GM19351 (cell line): ENCODE measurements at regions not wholly inside any gene's neighbourhood (a gene's known extent, or its start where the extent isn't known, plus 50 kb on each side); places are given as distances from the start of the nearest gene placed in this dataset.

Experiments
- ATAC-seq: cut with Tn5 transposase; IDR thresholded peaks from one replicate; pipeline ENCODE4 v1.9.1; 2021; ENCODE audit warnings: mild to moderate bottlenecking, moderate library complexity; ENCODE audit not compliant: unreplicated experiment

DNA sequence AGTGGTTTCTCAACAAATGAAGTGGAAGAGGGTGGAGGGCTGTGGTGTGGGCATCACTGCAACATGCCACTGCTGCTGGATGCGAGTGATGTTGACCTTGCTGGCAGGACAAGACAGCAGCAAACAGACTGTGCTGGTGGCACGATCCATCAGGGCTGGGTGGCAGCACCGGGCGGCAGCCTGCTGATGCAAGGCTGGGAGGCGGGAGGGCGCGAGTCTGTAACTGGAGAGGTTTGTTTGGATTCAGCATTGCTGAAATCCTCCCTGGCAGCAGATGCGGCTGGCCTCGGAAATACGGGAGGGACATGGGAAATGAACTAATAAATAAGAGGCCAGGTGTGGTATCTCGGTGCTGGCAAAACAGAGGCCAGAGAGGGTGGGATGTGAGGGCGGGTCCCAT is 224.2 kb downstream of the ENGASE start:
- no peak for ATAC-seq

DNA sequence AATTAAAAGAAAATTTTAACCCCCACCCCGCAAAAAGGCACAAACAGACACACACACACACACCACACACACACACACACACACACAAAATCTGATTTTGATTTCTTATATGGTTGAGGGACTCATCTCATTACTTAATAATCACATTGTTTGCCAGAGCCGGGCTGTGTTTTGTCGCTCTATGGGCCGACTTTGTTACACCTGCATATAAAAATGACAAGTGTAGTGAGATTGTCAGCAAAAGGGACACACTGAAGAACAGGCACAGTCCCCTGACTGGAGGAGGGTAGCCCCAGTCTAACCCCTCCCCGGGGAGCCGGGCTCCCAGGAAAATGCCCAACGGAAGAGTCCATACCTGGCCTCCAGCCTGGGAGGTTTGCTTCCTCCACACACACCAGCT is 221.6 kb downstream of the ENGASE start:
- ATAC-seq = no peak

DNA sequence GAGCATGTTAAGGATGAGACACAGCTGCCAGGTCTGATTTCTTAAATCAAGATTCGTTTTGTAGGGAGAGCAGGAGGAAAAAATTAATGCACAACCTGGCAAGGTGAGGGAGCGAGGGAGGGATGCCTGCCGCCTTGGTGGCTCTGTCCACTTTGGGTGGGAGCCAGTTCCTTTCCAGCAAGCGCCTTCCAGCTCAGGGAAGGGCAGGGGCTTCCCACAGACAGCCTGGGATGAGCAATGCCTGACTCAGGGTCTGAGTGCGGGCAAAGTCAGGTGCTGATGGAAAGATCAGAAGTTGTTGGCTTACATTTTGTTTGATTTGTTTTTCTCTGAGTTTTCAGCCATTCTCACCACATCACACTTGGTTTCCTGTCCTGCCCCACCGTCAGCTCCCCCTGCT is 220.7 kb downstream of the ENGASE start:
- ATAC-seq = no peak

DNA sequence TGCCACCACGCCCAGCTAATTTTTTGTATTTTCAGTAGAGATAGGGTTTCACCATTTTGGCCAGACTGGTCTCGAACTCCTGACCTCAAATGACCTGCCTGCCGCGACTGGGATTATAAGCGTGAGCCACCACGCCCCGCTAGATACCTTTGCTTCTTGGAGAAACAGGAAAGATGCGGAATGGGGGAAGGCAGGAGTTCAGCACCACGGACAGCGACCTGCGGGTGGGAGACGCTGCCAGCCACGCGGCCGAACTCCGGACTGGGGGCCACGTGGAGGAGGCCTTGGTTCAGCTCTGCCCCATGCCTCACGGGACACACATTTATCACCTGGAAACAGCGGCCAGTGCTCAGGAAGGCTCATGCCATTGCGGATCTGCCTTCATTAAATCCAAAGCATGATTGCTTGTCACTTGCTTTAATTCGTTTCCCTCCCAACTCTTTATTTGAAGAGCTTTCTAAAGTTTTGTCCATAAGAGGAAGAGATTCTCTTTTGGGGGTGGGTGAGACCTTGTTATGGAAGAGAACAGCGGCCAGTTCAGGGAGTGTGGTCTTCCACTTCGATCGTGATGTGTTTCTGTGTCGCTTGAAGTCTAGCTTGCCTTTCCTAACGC is 219.9 kb downstream of the ENGASE start:
- ATAC-seq = no peak

DNA sequence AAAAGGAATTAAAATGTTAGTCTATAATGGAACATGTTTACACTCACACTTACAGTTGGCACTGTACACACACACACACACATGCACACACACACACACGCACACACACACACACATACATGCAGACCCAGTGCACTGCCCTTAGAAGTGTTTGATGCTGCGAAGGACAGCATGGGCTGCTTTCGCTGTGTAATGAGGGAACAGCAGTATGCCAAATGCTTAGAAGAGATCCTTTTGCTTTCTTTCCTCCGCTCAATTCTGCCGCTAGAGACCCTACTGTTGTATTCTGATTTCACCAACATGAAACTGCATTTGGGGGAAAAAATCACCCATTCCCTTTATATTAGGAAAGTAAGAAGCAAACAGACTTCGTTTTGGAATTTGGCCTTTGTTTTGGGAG is 217.9 kb downstream of the ENGASE start:
- ATAC-seq = no peak

DNA sequence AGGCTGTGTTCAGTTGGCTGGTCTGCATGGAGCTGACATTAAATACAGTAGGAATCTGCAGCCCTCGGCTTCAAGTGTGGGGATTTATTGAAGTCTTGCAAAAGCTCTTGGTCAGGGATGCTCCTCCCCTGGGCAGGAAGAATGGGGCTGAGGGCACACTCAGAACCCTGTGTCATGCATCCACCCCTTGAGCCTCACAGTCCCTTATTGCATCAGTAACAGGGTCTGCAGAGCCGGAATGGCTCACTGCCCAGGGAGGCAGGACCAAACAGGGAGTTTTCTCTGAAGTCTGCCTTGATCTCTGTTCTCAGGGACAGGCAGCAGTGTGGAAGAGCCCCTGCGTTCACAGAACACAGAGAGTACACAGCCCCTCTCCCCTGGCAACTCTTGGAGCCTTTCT is 216.8 kb downstream of the ENGASE start:
- ATAC-seq = no peak

DNA sequence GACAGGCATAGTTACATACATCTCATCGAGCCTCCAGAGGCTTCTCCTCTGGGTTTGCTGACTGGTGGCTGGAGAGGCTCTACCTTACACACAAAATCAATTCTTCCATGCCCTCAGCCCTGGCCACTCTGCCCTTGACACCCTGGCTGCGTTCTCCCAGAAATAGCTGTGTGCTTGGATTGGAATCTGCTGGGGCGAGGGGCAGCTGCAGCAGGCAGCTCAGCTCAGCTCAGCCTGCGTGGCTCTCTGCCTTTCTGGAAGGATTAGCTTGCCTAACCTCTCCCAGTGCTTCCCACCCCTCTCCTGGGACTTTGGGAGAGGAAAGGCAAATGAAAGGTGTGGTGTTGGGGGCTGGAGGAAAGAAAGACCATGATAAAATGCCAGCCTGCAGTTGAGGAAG is 216.1 kb downstream of the ENGASE start:
- no peak for ATAC-seq

DNA sequence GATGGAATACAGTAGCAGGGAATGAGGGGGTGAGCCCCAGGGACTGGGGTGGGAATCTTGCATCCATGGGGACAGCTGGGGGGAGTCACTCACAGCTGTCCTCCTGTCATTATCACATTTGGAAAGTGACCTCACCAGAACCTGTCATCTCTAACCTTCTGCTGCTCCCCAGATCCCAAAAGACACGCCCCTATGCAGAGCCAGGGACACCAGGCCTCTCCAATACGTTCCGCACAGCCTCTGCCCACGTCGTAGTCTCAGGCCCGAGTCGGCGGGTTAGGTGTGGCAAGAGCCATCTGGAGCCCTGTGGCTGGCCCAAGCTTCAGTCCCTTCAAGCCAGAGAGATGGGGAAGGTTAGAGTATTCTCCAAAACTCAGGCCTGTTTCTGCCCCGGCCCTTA is 214.3 kb downstream of the ENGASE start:
- ATAC-seq = no peak

DNA sequence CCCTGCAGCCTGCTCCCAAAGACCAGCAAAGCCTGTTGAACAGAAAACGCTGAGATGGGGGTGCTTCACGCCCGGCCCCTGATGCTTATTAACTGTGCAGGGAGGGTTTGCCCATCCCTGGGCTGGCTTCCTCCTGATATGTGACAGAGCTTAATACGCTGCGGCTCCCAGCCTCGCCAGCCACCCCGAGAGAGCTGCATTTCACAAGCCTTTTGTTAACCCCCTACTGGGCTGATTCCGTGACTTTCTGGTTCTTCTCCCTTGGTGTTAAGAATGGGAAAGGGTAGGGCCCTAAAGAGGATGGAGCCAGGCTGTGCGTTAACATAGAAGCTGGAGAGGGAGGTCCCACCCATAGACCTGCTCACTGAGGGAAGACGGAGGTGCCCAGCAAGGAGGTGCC is 211.8 kb downstream of the ENGASE start:
- ATAC-seq = no peak

DNA sequence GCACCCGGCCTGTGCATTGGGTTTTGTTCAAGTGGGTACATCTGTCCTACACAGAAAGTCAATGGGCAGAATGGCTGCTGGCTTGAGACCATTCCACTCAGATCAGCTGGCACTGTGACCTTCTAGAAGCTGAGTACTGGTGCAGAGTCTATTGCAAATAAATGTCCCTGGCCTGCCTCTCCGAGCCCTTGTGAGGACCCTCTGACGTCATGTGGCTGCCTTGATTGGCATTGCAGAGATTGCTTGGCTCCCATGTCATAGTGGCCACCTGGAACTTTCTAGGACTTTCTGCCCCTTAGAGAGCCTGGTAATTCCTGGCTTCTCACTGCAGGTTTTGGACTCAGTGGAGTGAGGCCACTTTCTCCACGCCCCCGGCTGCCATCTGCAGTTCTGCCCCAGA is 211.3 kb downstream of the ENGASE start:
- no peak for ATAC-seq

DNA sequence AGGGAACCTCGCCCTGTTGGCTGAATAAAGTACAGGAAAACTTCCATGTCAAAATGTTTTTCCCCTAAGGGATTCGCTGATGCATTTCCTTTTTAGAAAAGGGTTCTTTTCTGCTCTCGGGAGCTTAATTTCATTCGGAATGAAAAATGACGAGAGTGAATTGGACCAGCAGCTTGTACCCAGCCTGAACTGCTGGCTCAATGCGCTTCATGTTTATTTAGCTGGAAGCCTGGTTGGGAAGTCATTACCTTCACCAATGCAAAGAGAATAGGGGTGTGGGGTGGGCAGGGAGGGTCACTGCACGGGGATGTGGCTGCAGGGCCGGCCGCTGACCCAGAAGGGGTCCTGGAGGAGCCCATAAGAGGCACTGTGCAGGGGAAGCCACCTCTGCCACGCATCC is 207.7 kb downstream of the ENGASE start:
- ATAC-seq = no peak

DNA sequence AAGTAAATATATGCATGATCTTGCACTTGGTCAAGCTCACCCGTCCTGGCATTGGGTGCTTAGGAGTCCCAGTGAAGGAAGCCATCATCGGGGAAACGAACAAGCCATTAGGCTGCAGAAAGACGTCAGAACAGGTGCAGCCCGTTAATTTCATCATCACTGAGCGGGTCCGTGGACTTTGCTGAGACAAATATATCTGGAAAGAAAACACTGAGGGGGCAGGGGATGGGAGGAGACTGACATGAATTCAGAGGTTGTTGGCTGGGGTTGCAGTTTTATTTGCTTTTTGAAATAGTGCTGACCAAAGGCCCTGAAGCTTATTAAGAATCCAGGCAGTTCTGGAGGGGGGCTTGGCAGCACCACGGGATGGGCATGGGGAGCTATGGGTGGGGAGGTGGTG is 207.2 kb downstream of the ENGASE start:
- no peak for ATAC-seq

DNA sequence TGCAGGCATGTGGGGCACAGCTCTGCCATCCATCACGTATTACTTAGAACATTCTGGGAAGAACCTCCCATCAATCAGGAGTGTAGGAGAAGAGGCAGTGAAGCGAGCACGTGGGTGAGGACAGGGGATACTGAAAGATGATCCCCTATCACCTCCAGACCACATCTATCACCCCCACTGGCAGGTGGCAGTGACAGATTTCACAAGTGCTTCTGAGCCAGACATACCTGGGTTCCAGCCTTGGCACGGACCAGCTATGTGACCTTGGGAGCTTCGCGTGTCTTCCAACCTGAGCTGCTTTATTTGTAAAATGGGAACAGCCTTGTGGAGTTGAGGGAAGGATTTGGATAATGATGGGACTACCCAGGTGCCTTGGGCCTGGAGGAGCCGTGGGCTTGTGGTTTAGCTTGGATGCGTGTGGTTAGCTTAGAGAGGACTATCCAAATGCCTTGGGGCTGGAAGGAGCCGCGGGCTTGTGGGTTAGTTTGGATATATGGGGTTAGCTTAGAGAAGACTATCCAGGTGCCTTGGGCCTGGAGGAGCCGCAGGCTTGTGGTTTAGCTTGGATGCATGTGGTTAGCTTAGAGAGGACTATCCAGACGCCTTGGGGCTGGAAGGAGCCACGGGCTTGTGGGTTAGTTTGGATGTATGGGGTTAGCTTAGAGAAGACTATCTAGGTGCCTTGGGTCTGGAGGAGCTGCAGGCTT is 206.4 kb downstream of the ENGASE start:
- ATAC-seq = no peak

DNA sequence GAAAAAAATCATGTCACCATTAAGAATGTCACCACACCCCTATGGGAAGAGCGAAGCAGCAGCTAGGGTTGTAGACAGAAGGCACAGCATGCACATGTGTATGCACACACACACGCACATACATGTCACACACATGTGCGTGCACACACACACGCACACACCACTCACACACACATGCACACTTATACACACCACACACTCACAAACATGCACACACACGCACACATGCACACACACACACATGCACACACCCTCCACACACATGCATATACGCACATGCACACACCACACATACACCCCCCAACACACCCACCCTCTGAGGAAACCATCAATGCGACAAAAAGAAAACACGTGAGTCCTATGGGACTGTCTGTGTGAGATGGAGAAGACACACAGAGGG is 205.4 kb downstream of the ENGASE start:
- no peak for ATAC-seq

DNA sequence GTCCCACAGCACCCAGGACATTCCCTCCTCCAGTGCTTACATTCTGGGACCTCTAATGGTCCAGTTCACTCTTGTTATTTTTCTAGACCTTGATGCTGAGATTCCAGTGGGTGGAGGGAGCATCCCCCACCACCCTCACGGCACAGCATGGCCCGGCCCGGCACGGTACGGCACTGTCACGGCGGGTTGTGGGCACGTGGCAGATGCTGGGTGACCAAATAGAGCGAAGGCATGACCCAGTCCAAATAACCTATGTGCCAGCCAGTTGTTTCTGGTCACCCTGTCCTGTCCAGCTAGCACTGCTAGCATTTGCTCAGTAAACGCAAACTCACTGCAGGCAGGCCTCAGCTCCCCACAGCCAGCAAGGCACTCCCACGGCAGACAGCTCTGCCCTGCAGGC is 204.7 kb downstream of the ENGASE start:
- ATAC-seq = no peak

DNA sequence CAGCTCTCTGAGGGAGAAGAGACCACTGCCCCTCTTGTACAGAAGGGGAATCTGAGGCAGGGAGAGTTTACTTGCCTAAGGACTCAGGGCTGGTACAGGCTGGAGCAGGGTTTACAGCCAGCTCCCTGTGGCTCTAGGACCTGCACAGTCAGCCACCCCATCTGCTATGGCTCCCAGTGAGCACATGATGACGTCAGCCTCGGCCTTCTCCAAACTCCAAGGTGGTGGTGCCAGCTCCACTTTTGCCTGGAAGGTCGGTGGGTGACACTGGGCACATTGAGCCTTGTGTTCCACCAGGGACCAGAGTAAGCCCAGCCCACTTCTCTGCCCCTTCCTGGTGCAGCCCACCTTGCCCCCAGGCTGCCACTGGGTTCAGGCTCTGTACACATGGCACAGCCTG is 202.2 kb downstream of the ENGASE start:
- no peak for ATAC-seq

DNA sequence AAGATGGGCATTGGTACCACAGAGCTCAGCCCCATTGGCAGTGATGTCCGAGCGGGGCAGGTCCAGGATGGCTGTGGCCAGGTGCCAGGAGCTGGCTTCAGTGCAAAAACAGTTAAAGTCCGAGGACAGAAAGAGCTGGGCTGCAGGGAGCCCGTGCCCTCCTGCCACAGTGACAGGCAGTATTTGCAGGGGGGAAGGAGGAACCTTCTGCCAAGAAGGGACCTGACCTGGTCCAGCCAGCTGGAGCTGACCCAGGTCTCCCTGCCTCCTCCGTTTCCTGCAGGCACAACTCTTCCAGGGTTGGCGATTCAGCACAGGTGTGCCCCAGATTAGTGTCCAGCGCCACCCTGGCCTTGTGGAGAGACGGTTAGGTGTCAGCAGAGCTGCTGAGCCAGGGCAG is 199.0 kb downstream of the ENGASE start:
- ATAC-seq = no peak

DNA sequence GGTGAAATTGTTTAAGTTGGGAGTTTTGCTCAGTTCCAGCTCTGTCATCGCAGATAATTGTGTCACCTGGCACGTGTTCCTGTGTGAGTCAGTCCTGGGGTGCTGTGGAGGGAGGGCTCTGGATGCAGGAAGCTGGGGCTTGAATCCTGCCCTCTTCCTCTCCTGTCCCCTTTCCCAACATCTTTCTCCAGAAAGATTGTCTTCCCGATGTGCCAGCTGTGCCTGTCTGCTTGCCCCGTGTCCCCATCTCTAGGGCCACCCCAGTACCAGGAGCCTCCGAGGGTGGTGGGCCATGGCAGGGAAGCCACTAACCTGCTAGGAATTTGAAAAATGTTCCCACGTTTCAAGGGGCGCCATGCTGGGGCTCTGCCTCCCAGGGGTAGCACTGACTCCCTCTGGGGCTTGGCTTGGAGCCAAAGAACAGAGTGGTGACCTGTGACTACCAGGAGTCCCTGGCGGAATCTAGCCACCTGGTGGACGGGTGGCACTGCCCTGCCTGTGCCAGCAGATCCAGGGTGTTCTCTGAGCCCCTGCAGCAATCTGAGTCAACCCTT is 198.1 kb downstream of the ENGASE start:
- ATAC-seq = no peak

DNA sequence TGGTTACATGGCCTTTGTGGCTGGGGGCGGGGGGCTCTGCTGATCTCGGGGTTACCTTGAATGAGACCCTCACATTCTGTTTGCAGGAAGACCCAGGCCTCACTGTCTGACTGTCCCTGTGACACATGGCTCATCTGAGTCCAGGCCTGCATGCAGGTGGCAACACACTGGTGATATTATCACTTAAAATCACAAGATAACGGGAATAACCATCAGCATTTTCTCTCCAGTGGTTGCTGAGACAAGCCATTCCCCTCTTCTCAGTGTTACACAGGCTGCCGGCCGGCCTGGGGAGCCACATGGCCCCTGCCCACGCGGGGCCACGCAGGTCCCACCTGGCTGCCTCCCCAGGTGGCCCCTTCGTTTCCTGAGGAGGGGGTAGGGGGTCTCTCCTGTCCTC is 197.6 kb downstream of the ENGASE start:
- no peak for ATAC-seq

DNA sequence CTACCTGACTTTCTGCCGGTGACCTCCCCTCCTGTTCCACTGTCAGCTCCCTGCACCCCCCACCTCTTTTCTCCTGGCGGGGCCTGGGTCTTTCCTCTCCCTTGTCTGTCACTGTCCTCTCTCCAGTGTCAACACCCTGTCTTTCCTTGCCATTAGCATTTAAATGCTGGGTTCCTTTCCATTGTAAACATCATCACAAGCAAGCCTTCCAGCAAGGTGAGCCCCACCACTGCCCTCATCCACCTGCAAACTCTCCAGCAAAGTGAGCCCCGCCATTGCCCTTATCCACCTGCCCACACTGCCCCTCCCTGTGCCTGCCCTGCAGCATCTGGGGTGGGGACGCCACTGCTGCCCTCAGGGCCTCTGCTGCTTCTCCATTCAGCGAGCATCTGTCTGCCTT is 195.0 kb downstream of the ENGASE start:
- ATAC-seq = no peak

DNA sequence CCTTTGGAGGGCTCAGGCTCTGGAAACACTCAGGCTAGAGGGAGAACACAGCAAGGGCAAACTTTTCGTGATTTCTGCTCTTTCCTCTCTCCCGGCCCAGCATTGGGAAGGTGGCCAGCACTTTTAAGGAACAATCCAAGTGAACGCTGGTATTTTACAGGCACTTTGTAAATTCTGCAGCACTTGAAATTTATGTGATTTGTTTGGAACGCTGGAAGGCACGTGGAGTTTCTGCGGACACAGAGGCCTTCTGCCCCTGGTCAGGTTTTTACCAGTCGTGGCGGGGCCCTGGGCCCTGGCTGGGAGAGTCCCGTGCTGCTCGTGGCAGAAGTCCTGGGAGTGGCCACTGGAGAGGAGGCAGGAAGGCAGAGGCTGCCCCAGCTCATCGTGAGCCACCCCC is 188.6 kb downstream of the ENGASE start:
- no peak for ATAC-seq

DNA sequence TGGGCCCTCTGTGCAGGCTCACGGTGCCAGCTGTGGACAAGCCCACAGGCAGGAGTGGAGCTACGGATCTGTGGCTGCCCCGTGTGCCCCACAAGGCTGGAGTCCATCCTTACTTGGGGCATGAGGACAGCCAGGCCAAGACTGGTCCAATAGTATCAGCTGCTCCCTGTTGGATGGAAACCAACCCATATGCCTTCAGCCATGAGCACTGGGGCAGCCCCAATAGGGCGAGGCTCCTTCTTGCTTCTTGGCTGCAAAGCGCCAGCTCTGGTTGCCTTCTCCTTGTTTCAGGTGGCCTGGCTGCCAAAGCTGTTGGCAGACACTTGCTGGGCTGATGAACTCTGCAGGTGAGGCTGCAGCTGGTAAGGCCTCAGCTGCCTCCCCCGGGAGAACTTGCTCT is 188.0 kb downstream of the ENGASE start:
- no peak for ATAC-seq
